Neural cell (in vitro differentiated cells): ENCODE measurements at regions not wholly inside any gene's neighbourhood (a gene's known extent, or its start where the extent isn't known, plus 50 kb on each side); places are given as distances from the start of the nearest gene placed in this dataset.

ENCODE experiments used
- CTCF ChIP-seq: fragments of 450-650 bp; IDR thresholded peaks from 2 replicates; pipeline ENCODE4 v1.5.1; 2014; ENCODE audit warnings: antibody characterized with exemption, mild to moderate bottlenecking, moderate library complexity; ENCODE audit not compliant: poor library complexity, severe bottlenecking
- EP300 ChIP-seq: fragments of 450-650 bp; conservative IDR thresholded peaks from 2 replicates; pipeline ENCODE4 v1.6.1; 2014; ENCODE audit warnings: antibody characterized with exemption, mild to moderate bottlenecking, moderate library complexity; ENCODE audit not compliant: poor library complexity, severe bottlenecking
- EZH2 ChIP-seq: fragments of 200-600, 300-800 bp; shearing (Covaris generic), sonication (generic); IDR thresholded peaks from 2 replicates; pipeline ENCODE4 v1.6.1; 2014; ENCODE audit warnings: antibody characterized with exemption, low read length, borderline replicate concordance, mild to moderate bottlenecking; ENCODE audit not compliant: insufficient read depth, poor library complexity, severe bottlenecking
- MXI1 ChIP-seq: fragments of 450-650 bp; conservative IDR thresholded peaks from 2 replicates; pipeline ENCODE4 v1.6.1; 2014; ENCODE audit warnings: antibody characterized with exemption, mild to moderate bottlenecking; ENCODE audit not compliant: poor library complexity, severe bottlenecking
- POLR2AphosphoS5 ChIP-seq: IDR thresholded peaks from 2 replicates; pipeline ENCODE4 v1.6.1; 2012
- REST ChIP-seq: IDR thresholded peaks from 2 replicates; pipeline ENCODE4 v1.6.1; 2012; ENCODE audit warnings: borderline replicate concordance

DNA sequence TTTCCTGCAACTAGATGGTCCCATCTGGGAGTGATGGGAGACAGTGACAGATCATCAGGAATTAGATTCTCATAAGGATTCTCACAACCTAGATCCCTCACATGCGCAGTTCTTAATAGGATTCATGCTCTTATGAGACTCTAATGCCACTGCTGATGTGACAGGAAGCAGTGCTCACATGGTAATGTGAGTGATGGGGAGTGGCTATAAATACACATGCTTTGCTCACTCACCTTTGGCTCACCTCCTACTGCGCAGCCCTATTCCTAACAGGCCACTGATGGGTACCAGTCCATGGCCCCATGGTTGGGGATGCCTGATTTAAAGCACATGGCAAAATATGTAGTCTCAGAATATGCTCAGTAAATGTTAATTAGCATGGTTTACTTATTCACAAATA, 80.6 kb upstream of the MBOAT1 start:
- no peak for TF ChIP-seq POLR2AphosphoS5
- TF ChIP-seq CTCF, result no peak
- no peak for TF ChIP-seq EP300
- TF ChIP-seq REST, result no peak
- no peak for TF ChIP-seq EZH2
- TF ChIP-seq MXI1, result no peak
